ENCODE measurements at regions not wholly inside any gene's neighbourhood (a gene's known extent, or its start where the extent isn't known, plus 50 kb on each side); places are given as distances from the start of the nearest gene placed in this dataset.

GRCh38 chr13:42373048-42373812 is 101.3 kb downstream of the AKAP11 start:
- Histone ChIP-seq H3K9me3 (ENCODE audit: insufficient read depth, low read length) (no peaks in the 10 kb centered on the region; the same call in 1 of the 2 replicates), H3K9ac (ENCODE audit: low read length) (no peak overlapping the region), H3K79me2 (ENCODE audit: low read length) (no peaks in the 10 kb centered on the region), H3K27ac (ENCODE audit: low read length) (no peak overlapping the region), H3K27me3 (ENCODE audit: low read depth, low read length) (no peaks in the 10 kb centered on the region), H3K36me3 (replicated peaks; ENCODE audit: low read depth, low read length) (no peaks in the 10 kb centered on the region), H3K4me1 (ENCODE audit: low read length) (peaks cover 37% of the 10 kb centered on the region), H3K4me2 (ENCODE audit: low read length) (no peak overlapping the region), H3K4me3 (ENCODE audit: low read length) (no peak overlapping the region), H4K20me1 (ENCODE audit: insufficient read depth, low read length) (no peaks in the 10 kb centered on the region), H2AFZ (ENCODE audit: low read depth, low read length) (no peak overlapping the region)
- no peak for TF ChIP-seq CTCF (IDR thresholded peaks at IDR 0.05; ENCODE audit: low read depth, low read length)
- no peak for TF ChIP-seq EZH2phosphoT487 (IDR thresholded peaks at IDR 0.05; ENCODE audit: low read depth)

GRCh38 chr13:42375663-42376062 is 103.7 kb downstream of the AKAP11 start:
- Histone ChIP-seq H4K20me1 (ENCODE audit: insufficient read depth, low read length) (no peaks in the 10 kb centered on the region), H3K27ac (ENCODE audit: low read length) (no peak overlapping the region), H3K9me3 (ENCODE audit: insufficient read depth, low read length) (no peaks in the 10 kb centered on the region; the same call in 1 of the 2 replicates), H3K4me2 (ENCODE audit: low read length) (no peak overlapping the region), H2AFZ (ENCODE audit: low read depth, low read length) (no peak overlapping the region), H3K4me1 (ENCODE audit: low read length) (peaks cover 42% of the 10 kb centered on the region), H3K36me3 (replicated peaks; ENCODE audit: low read depth, low read length) (no peaks in the 10 kb centered on the region), H3K27me3 (ENCODE audit: low read depth, low read length) (no peaks in the 10 kb centered on the region), H3K9ac (ENCODE audit: low read length) (no peak overlapping the region), H3K4me3 (ENCODE audit: low read length) (no peak overlapping the region), H3K79me2 (ENCODE audit: low read length) (no peaks in the 10 kb centered on the region)
- TF ChIP-seq EZH2phosphoT487 (IDR thresholded peaks at IDR 0.05; ENCODE audit: low read depth), result no peak
- no peak for TF ChIP-seq CTCF (IDR thresholded peaks at IDR 0.05; ENCODE audit: low read depth, low read length)

DNA sequence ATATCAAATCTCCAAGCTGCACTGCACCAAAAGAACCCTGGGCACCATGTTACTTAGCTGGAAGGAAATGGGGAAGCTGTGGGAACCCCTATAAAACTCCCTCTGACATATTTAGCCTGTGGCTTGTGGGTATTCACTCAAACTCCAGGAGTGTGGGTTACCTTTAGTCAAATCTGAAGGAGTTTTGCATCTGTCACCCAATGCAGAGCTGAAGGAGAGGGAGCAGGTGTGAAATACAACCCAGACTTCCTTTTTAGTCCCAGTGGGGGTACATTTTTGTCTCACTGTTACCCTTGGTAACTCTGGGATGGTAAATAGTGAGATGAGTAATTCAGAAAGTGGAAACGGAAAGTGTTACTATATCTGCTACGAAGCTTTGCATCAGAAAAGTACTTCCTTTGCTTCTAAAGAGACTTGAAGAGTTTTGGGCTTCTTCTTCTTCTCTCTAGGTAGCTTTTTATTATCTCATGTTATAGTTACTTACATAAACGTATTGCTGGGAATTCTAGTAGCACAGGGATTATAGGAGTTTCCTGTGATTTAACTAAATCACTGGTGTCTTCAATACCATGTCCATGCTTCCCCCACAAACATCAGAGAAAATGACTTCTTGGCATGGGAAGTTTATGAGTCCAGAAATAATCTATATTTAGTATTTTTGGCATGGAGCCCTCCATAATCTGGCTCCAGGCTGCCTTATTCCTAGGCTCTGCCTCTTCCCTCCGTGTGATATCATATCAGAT is 105.9 kb downstream of the AKAP11 start:
- H3K9ac ChIP-seq (ENCODE audit: low read length), result peak overlapping the region; percentile 36; the same call in 1 of the 2 replicates

More for the DNA sequence above, 105.9 kb downstream of the AKAP11 start:
- TF ChIP-seq EZH2phosphoT487 (IDR thresholded peaks at IDR 0.05; ENCODE audit: low read depth) (peak; percentile 98), CTCF (IDR thresholded peaks at IDR 0.05; ENCODE audit: low read depth, low read length) (no peak)
- H3K79me2 ChIP-seq (ENCODE audit: low read length), result no peaks in the 10 kb centered on the region
- no peaks in the 10 kb centered on the region for H4K20me1 ChIP-seq (ENCODE audit: insufficient read depth, low read length)
- no peaks in the 10 kb centered on the region; the same call in 1 of the 2 replicates for H3K9me3 ChIP-seq (ENCODE audit: insufficient read depth, low read length)
- peak overlapping the region; percentile 45 for H3K4me3 ChIP-seq (ENCODE audit: low read length)
- H3K36me3 ChIP-seq (replicated peaks; ENCODE audit: low read depth, low read length), result no peaks in the 10 kb centered on the region
- peaks cover 63% of the 10 kb centered on the region for H3K4me1 ChIP-seq (ENCODE audit: low read length)
- peak overlapping the region; percentile 72 for H3K4me2 ChIP-seq (ENCODE audit: low read length)
- peak overlapping the region; percentile 82 for H3K27ac ChIP-seq (ENCODE audit: low read length)
- no peak overlapping the region for H2AFZ ChIP-seq (ENCODE audit: low read depth, low read length)
- no peaks in the 10 kb centered on the region for H3K27me3 ChIP-seq (ENCODE audit: low read depth, low read length)

Data from OCI-LY3 (cell line).